ENCODE measurements at regions not wholly inside any gene's neighbourhood (a gene's known extent, or its start where the extent isn't known, plus 50 kb on each side); places are given as distances from the start of the nearest gene placed in this dataset.

GRCh38 chr16:86635176-86635876 lies 57.0 kb downstream of the FOXL1 start:
- TF ChIP-seq POLR2A (IDR thresholded peaks at IDR 0.05; ENCODE audit: low read depth, low read length) (no peak), POLR2AphosphoS5 (IDR thresholded peaks at IDR 0.05; ENCODE audit: low read depth, low read length) (no peak)

Measured in GM12892 (cell line).